H1 (cell line): ENCODE measurements at regions not wholly inside any gene's neighbourhood (a gene's known extent, or its start where the extent isn't known, plus 50 kb on each side); places are given as distances from the start of the nearest gene placed in this dataset.

ENCODE experiments used
- CBX5 ChIP-seq: fragments of 300-800, 300-1000 bp; sonication (generic); IDR thresholded peaks from 2 replicates; pipeline ENCODE4 v1.7.1; 2016; ENCODE audit warnings: antibody characterized with exemption, low read length, low read depth
- CHD2 ChIP-seq: IDR thresholded peaks from 2 replicates; pipeline ENCODE4 v1.6.1; 2012; ENCODE audit warnings: low read length, improper control_type of control experiment
- CTBP2 ChIP-seq: IDR thresholded peaks from 2 replicates; pipeline ENCODE4 v1.7.0; 2011; ENCODE audit warnings: borderline replicate concordance, mild to moderate bottlenecking, moderate library complexity, mixed read lengths, low read length; ENCODE audit not compliant: insufficient read depth, insufficient read length
- EP300 ChIP-seq, 2 experiments: IDR thresholded peaks; 1 replicate in 1 of 2; 2 replicates in 1 of 2; pipeline ENCODE4 v1.6.1; 2011 to 2012; ENCODE audit warnings: low read depth in 2 of 2, low read length in 2 of 2, mild to moderate bottlenecking in 2 of 2, borderline replicate concordance in 1 of 2, inconsistent platforms in 1 of 2, moderate library complexity in 1 of 2
- EZH2 ChIP-seq: fragments of 200-600 bp; sonication (generic); IDR thresholded peaks from 2 replicates; pipeline ENCODE4 v1.7.1; 2012; ENCODE audit warnings: low read depth, mild to moderate bottlenecking, moderate library complexity, low read length, inconsistent platforms; ENCODE audit not compliant: severe bottlenecking
- JUND ChIP-seq: IDR thresholded peaks from 2 replicates; pipeline ENCODE4 v1.6.1; 2011; ENCODE audit warnings: mild to moderate bottlenecking, improper control_type of control experiment, low read length
- MAFK ChIP-seq: IDR thresholded peaks from 2 replicates; pipeline ENCODE4 v1.6.1; 2012; ENCODE audit warnings: low read depth, mild to moderate bottlenecking, improper control_type of control experiment, low read length
- POLR2A ChIP-seq, 2 experiments: IDR thresholded peaks; 1 replicate in 1 of 2; 2 replicates in 1 of 2; pipeline ENCODE4 v1.6.1; 2011; ENCODE audit warnings: low read depth in 2 of 2, low read length in 2 of 2, mild to moderate bottlenecking in 2 of 2; ENCODE audit errors: control extremely low read depth in 1 of 2
- RXRA ChIP-seq: IDR thresholded peaks from 2 replicates; pipeline ENCODE4 v1.6.1; 2011; ENCODE audit warnings: low read depth, mild to moderate bottlenecking, low read length, moderate library complexity; ENCODE audit not compliant: insufficient read depth
- TCF12 ChIP-seq: IDR thresholded peaks from 2 replicates; pipeline ENCODE4 v1.6.1; 2011; ENCODE audit warnings: low read depth, mild to moderate bottlenecking, low read length
- TF ChIP-seq, protein P1 (sequence below), 3 experiments: IDR thresholded peaks; 1 replicate in 2 of 3; 2 replicates in 1 of 3; pipeline versions ENCODE4 v1.5.1 to v1.6.1; 2011; ENCODE audit warnings: low read length in 3 of 3, mild to moderate bottlenecking in 3 of 3, inconsistent platforms in 2 of 3, low read depth in 1 of 3, moderate library complexity in 1 of 3; ENCODE audit not compliant: insufficient read depth in 1 of 3; ENCODE audit errors: control extremely low read depth in 1 of 3

GRCh38 chr2:163264341-163264740 lies 425.8 kb upstream of the KCNH7 start:
- TF ChIP-seq EP300 (IDR thresholded peaks at IDR 0.05; ENCODE audit: borderline replicate concordance in 1 of 2, low read depth in 2 of 2, low read length in 2 of 2) (no peak), POLR2A (IDR thresholded peaks at IDR 0.05; ENCODE audit: control extremely low read depth in 1 of 2, low read depth in 2 of 2, low read length in 2 of 2) (no peak), CHD2 (no peak), CTBP2 (no peak), TCF12 (no peak), CBX5 (no peak), JUND (no peak), MAFK (no peak), RXRA (no peak), EZH2 (no peak)
- TF ChIP-seq, protein P1, sequence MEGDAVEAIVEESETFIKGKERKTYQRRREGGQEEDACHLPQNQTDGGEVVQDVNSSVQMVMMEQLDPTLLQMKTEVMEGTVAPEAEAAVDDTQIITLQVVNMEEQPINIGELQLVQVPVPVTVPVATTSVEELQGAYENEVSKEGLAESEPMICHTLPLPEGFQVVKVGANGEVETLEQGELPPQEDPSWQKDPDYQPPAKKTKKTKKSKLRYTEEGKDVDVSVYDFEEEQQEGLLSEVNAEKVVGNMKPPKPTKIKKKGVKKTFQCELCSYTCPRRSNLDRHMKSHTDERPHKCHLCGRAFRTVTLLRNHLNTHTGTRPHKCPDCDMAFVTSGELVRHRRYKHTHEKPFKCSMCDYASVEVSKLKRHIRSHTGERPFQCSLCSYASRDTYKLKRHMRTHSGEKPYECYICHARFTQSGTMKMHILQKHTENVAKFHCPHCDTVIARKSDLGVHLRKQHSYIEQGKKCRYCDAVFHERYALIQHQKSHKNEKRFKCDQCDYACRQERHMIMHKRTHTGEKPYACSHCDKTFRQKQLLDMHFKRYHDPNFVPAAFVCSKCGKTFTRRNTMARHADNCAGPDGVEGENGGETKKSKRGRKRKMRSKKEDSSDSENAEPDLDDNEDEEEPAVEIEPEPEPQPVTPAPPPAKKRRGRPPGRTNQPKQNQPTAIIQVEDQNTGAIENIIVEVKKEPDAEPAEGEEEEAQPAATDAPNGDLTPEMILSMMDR (IDR thresholded peaks at IDR 0.05; ENCODE audit: control extremely low read depth in 1 of 3, insufficient read depth in 1 of 3, low read depth in 1 of 3, low read length in 3 of 3), result no peak
